ENCODE measurements at regions not wholly inside any gene's neighbourhood (a gene's known extent, or its start where the extent isn't known, plus 50 kb on each side); places are given as distances from the start of the nearest gene placed in this dataset.

- no peaks in the 10 kb centered on the region for H3K27me3 ChIP-seq (ENCODE audit: control insufficient read depth, low read length)
- TF ChIP-seq CTCF (IDR thresholded peaks at IDR 0.05; ENCODE audit: low read depth, low read length, poor library complexity, severe bottlenecking) (no peak), EZH2phosphoT487 (IDR thresholded peaks at IDR 0.05; ENCODE audit: borderline replicate concordance, low read length) (no peak)
Observed at GRCh38 chr2:11988691-11989353, 242.4 kb downstream of the LPIN1 start.

GRCh38 chr2:11989354-11989703 is 242.9 kb downstream of the LPIN1 start:
- Histone ChIP-seq H3K9me3 (ENCODE audit: control insufficient read depth, insufficient read depth, low read length) (no peaks in the 10 kb centered on the region), H3K4me1 (ENCODE audit: control insufficient read depth, low read length) (no peaks in the 10 kb centered on the region), H3K36me3 (ENCODE audit: control insufficient read depth, low read length) (no peaks in the 10 kb centered on the region), H3K27ac (ENCODE audit: low read depth, low read length) (no peak overlapping the region), H3F3A (ENCODE audit: control insufficient read depth, insufficient read depth) (no peaks in the 10 kb centered on the region), H3K9me2 (replicated peaks; ENCODE audit: control insufficient read depth, low read length) (no peaks in the 10 kb centered on the region), H4K20me1 (ENCODE audit: control insufficient read depth, insufficient read depth, low read depth, low read length) (no peaks in the 10 kb centered on the region), H3K4me2 (ENCODE audit: low read length) (no peak overlapping the region), H3K79me2 (ENCODE audit: control insufficient read depth, low read length) (no peaks in the 10 kb centered on the region), H3K4me3 (ENCODE audit: low read length) (no peak overlapping the region), H3K27me3 (ENCODE audit: control insufficient read depth, low read length) (no peaks in the 10 kb centered on the region)
- TF ChIP-seq CTCF (IDR thresholded peaks at IDR 0.05; ENCODE audit: low read depth, low read length, poor library complexity, severe bottlenecking), result no peak
- no peak for TF ChIP-seq EZH2phosphoT487 (IDR thresholded peaks at IDR 0.05; ENCODE audit: borderline replicate concordance, low read length)

More at GRCh38 chr2:11988691-11989353, 242.4 kb downstream of the LPIN1 start:
- no peak overlapping the region for H3K27ac ChIP-seq (ENCODE audit: low read depth, low read length)
- no peak overlapping the region for H3K4me3 ChIP-seq (ENCODE audit: low read length)
- no peak overlapping the region for H3K4me2 ChIP-seq (ENCODE audit: low read length)
- no peaks in the 10 kb centered on the region for H4K20me1 ChIP-seq (ENCODE audit: control insufficient read depth, insufficient read depth, low read depth, low read length)
- no peaks in the 10 kb centered on the region for H3K4me1 ChIP-seq (ENCODE audit: control insufficient read depth, low read length)
- no peaks in the 10 kb centered on the region for H3K79me2 ChIP-seq (ENCODE audit: control insufficient read depth, low read length)
- H3K36me3 ChIP-seq (ENCODE audit: control insufficient read depth, low read length), result no peaks in the 10 kb centered on the region
- no peaks in the 10 kb centered on the region for H3K9me2 ChIP-seq (replicated peaks; ENCODE audit: control insufficient read depth, low read length)
- no peaks in the 10 kb centered on the region for H3K9me3 ChIP-seq (ENCODE audit: control insufficient read depth, insufficient read depth, low read length)
- no peaks in the 10 kb centered on the region for H3F3A ChIP-seq (ENCODE audit: control insufficient read depth, insufficient read depth)

- Histone ChIP-seq H3K4me3 (ENCODE audit: low read length) (no peak overlapping the region), H3K27me3 (ENCODE audit: control insufficient read depth, low read length) (no peaks in the 10 kb centered on the region), H3K9me3 (ENCODE audit: control insufficient read depth, insufficient read depth, low read length) (no peaks in the 10 kb centered on the region), H3K36me3 (ENCODE audit: control insufficient read depth, low read length) (no peaks in the 10 kb centered on the region), H3K9me2 (replicated peaks; ENCODE audit: control insufficient read depth, low read length) (no peaks in the 10 kb centered on the region), H4K20me1 (ENCODE audit: control insufficient read depth, insufficient read depth, low read depth, low read length) (no peaks in the 10 kb centered on the region), H3K4me2 (ENCODE audit: low read length) (no peak overlapping the region), H3K27ac (ENCODE audit: low read depth, low read length) (no peak overlapping the region), H3F3A (ENCODE audit: control insufficient read depth, insufficient read depth) (no peaks in the 10 kb centered on the region), H3K4me1 (ENCODE audit: control insufficient read depth, low read length) (no peaks in the 10 kb centered on the region), H3K79me2 (ENCODE audit: control insufficient read depth, low read length) (no peaks in the 10 kb centered on the region)
- TF ChIP-seq EZH2phosphoT487 (IDR thresholded peaks at IDR 0.05; ENCODE audit: borderline replicate concordance, low read length), result no peak
- no peak for TF ChIP-seq CTCF (IDR thresholded peaks at IDR 0.05; ENCODE audit: low read depth, low read length, poor library complexity, severe bottlenecking)
Observed at GRCh38 chr2:11990576-11990975, 244.1 kb downstream of the LPIN1 start.
